ENCODE measurements at regions not wholly inside any gene's neighbourhood (a gene's known extent, or its start where the extent isn't known, plus 50 kb on each side); places are given as distances from the start of the nearest gene placed in this dataset.

GRCh38 chr1:216836316-216836715 is 113.1 kb upstream of the ESRRG start:
- TF ChIP-seq CTCF (conservative IDR thresholded peaks at IDR 0.05; ENCODE audit: low read length): no peak
- TF ChIP-seq EZH2phosphoT487 (IDR thresholded peaks at IDR 0.05; ENCODE audit: borderline replicate concordance): no peak

Measured in Loucy (cell line).